Liver (tissue), 3 donors: ENCODE measurements at regions not wholly inside any gene's neighbourhood (a gene's known extent, or its start where the extent isn't known, plus 50 kb on each side); places are given as distances from the start of the nearest gene placed in this dataset.

Experiments
- GABPA ChIP-seq, 2 donors: IDR thresholded peaks in 1 of 2; conservative IDR thresholded peaks in 1 of 2; 2 replicates each; pipeline ENCODE4 v1.6.1; 2016; ENCODE audit warnings: antibody characterized with exemption in 2 of 2, mild to moderate bottlenecking in 1 of 2, moderate library complexity in 1 of 2
- RAD21 ChIP-seq, 2 donors: IDR thresholded peaks; 2 replicates each; pipeline ENCODE4 v1.6.1; 2016; ENCODE audit warnings: antibody characterized with exemption in 2 of 2, mild to moderate bottlenecking in 2 of 2
- TF ChIP-seq, protein P1 (sequence below): fragments of 150-350 bp; IDR thresholded peaks from 2 replicates; pipeline ENCODE4 v1.5.1; 2017; ENCODE audit warnings: improper control_type of control experiment, low read depth, low read length; ENCODE audit not compliant: missing input control
- TF ChIP-seq, protein P2 (sequence below): IDR thresholded peaks from 2 replicates; pipeline ENCODE4 v1.6.1; 2016; ENCODE audit warnings: antibody characterized with exemption
- donor health status: healthy.
- donor health status: healthy.

DNA sequence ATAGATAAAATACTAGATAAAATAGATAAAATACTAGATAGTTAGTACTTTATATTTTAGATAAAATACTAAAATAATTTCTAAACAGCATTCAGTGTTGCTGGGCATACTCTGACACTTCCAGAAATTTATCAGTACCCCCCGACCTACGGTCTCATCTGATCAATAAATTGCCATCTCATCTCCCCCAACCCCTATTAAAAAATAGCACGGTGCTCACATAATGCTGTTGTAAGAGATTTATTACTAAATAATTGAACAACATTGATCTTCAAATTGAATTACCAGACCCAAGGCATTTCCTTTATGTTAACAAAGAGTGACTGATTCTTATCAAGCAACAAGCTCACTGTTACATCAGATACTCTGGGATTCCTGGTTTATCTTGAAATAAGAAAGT, 300.9 kb downstream of the CBLN4 start:
- TF ChIP-seq, protein P1, sequence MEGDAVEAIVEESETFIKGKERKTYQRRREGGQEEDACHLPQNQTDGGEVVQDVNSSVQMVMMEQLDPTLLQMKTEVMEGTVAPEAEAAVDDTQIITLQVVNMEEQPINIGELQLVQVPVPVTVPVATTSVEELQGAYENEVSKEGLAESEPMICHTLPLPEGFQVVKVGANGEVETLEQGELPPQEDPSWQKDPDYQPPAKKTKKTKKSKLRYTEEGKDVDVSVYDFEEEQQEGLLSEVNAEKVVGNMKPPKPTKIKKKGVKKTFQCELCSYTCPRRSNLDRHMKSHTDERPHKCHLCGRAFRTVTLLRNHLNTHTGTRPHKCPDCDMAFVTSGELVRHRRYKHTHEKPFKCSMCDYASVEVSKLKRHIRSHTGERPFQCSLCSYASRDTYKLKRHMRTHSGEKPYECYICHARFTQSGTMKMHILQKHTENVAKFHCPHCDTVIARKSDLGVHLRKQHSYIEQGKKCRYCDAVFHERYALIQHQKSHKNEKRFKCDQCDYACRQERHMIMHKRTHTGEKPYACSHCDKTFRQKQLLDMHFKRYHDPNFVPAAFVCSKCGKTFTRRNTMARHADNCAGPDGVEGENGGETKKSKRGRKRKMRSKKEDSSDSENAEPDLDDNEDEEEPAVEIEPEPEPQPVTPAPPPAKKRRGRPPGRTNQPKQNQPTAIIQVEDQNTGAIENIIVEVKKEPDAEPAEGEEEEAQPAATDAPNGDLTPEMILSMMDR, result no peak
- TF ChIP-seq RAD21 (IDR thresholded peaks at IDR 0.05) (no peak), GABPA (IDR thresholded peaks at IDR 0.05 in 1 of 2, conservative IDR thresholded peaks at IDR 0.05 in 1 of 2) (no peak)
- TF ChIP-seq, protein P2, sequence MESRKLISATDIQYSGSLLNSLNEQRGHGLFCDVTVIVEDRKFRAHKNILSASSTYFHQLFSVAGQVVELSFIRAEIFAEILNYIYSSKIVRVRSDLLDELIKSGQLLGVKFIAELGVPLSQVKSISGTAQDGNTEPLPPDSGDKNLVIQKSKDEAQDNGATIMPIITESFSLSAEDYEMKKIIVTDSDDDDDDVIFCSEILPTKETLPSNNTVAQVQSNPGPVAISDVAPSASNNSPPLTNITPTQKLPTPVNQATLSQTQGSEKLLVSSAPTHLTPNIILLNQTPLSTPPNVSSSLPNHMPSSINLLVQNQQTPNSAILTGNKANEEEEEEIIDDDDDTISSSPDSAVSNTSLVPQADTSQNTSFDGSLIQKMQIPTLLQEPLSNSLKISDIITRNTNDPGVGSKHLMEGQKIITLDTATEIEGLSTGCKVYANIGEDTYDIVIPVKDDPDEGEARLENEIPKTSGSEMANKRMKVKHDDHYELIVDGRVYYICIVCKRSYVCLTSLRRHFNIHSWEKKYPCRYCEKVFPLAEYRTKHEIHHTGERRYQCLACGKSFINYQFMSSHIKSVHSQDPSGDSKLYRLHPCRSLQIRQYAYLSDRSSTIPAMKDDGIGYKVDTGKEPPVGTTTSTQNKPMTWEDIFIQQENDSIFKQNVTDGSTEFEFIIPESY, result no peak
